Transverse colon (tissue), 4 donors: ENCODE measurements at regions not wholly inside any gene's neighbourhood (a gene's known extent, or its start where the extent isn't known, plus 50 kb on each side); places are given as distances from the start of the nearest gene placed in this dataset.

Experiments
- DNase-seq: peaks from one replicate; pipeline ENCODE4 v3.0.0-alpha.2; 2019
- H3K27ac ChIP-seq, 4 donors: fragments of 200-600 bp; sonication (generic); 2 replicates each; pipeline ENCODE4 v1.5.1; 2016 to 2018; ENCODE audit warnings: inconsistent platforms in 4 of 4
- H3K27me3 ChIP-seq: fragments of 200-600 bp; sonication (generic); 2 replicates; pipeline ENCODE4 v1.5.1; 2017; ENCODE audit warnings: inconsistent platforms
- H3K36me3 ChIP-seq, 4 donors: fragments of 200-600 bp; sonication (generic); 2 replicates each; pipeline ENCODE4 v1.5.1; 2017 to 2019; ENCODE audit warnings: inconsistent platforms in 4 of 4
- H3K4me1 ChIP-seq, 4 donors: fragments of 200-600 bp; sonication (generic); 2 replicates each; pipeline ENCODE4 v1.5.1; 2017 to 2020; ENCODE audit warnings: inconsistent platforms in 4 of 4
- H3K4me3 ChIP-seq, 4 donors: fragments of 200-600 bp; sonication (generic); 1 replicate in 1 of 4; 2 replicates in 3 of 4; pipeline versions ENCODE4 v1.5.1 to v1.6.1; 2017 to 2019; ENCODE audit warnings: inconsistent platforms in 4 of 4
- H3K9me3 ChIP-seq, 2 donors: fragments of 200-600 bp; sonication (generic); 2 replicates each; pipeline ENCODE4 v1.5.1; 2017 to 2019; ENCODE audit warnings: inconsistent platforms in 2 of 2
- CTCF ChIP-seq, 5 experiments: fragments of 200-600 bp in 3 of 5; fragments of 450-650 bp in 2 of 5; sonication (generic) in 3 of 5; IDR thresholded peaks; 1 replicate in 2 of 5; 2 replicates in 3 of 5; pipeline ENCODE4 v1.5.1; 2016 to 2017; ENCODE audit warnings: antibody characterized with exemption in 5 of 5, inconsistent platforms in 3 of 5, mild to moderate bottlenecking in 2 of 5, moderate library complexity in 1 of 5
- EP300 ChIP-seq: sonication (generic); formaldehyde crosslinking; IDR thresholded peaks from one replicate; pipeline ENCODE4 v1.6.1; 2017; ENCODE audit warnings: antibody characterized with exemption, low read depth
- POLR2A ChIP-seq: fragments of 450-650 bp; IDR thresholded peaks from one replicate; pipeline ENCODE4 v1.6.1; 2016; ENCODE audit warnings: antibody characterized with exemption, mild to moderate bottlenecking, moderate library complexity
- POLR2AphosphoS5 ChIP-seq, 3 donors: sonication (generic); formaldehyde crosslinking; IDR thresholded peaks; one replicate each; pipeline ENCODE4 v1.6.1; 2016; ENCODE audit warnings: antibody characterized with exemption in 3 of 3
- WGBS, 2 donors: methylation state at CpG; one replicate each; pipeline ENCODE4 v1.1.5; 2018; ENCODE audit warnings: low coverage in 1 of 2; 5-methylcytosine and 5-hydroxymethylcytosine counted together
- in situ Hi-C, 4 donors: fragments of 200-750 bp; cut with MboI; loops; one replicate each; pipeline versions ENCODE4 v1.15.0 to v1.15.1; 2017; ENCODE audit warnings: low sequenced_read_pairs in 3 of 4, low pct_ligation_motif_present in 1 of 4, low pct_unique_long_range_greater_than_20kb in 1 of 4
- intact Hi-C: fragments of 100-400 bp; cut with DNase I; formaldehyde crosslinking; loops from one replicate; pipeline ENCODE4 v1.15.1; 2023; ENCODE audit warnings: low total_unique reads

- WGBS, 2 donors, result 47 to 60% methylated on average over 1 to 3 of the region's 5 CpGs
- no peak overlapping the region for H3K27ac ChIP-seq
- no peaks in the 10 kb centered on the region for H3K4me1 ChIP-seq
- H3K4me3 ChIP-seq, result no peak overlapping the region
- H3K9me3 ChIP-seq, result no peaks in the 10 kb centered on the region
- intact Hi-C loops (no loop called here), in situ Hi-C loops (no loop called here)
- no peaks in the 10 kb centered on the region for H3K36me3 ChIP-seq
- no peak for DNase-seq
- TF ChIP-seq POLR2AphosphoS5 (IDR thresholded peaks at IDR 0.05), result no peak
- no peak for TF ChIP-seq EP300
- no peak for TF ChIP-seq CTCF (IDR thresholded peaks at IDR 0.05)
- no peak for TF ChIP-seq POLR2A
- no peaks in the 10 kb centered on the region for H3K27me3 ChIP-seq
Measured at GRCh38 chr5:2507611-2508010, 243.9 kb downstream of the IRX2 start.

- Histone ChIP-seq H3K27me3 (no peaks in the 10 kb centered on the region), H3K4me1 (no peaks in the 10 kb centered on the region), H3K9me3 (no peaks in the 10 kb centered on the region), H3K4me3 (no peak overlapping the region), H3K27ac (no peak overlapping the region), H3K36me3 (no peaks in the 10 kb centered on the region)
- WGBS, 2 donors, result 74 to 87% methylated on average over 4 to 5 of the region's 7 CpGs
- intact Hi-C loops (no loop called here), in situ Hi-C loops (no loop called here)
- TF ChIP-seq EP300 (no peak), POLR2A (no peak), CTCF (IDR thresholded peaks at IDR 0.05) (no peak), POLR2AphosphoS5 (IDR thresholded peaks at IDR 0.05) (no peak)
- DNase-seq, result no peak
Measured at GRCh38 chr5:2506603-2507002, 244.9 kb downstream of the IRX2 start.

- no peaks in the 10 kb centered on the region for H3K36me3 ChIP-seq
- no peak overlapping the region for H3K4me3 ChIP-seq
- H3K27ac ChIP-seq, result no peak overlapping the region
- H3K9me3 ChIP-seq, result no peaks in the 10 kb centered on the region
- H3K4me1 ChIP-seq, result no peaks in the 10 kb centered on the region
- no peak for DNase-seq
- TF ChIP-seq POLR2A (no peak), POLR2AphosphoS5 (IDR thresholded peaks at IDR 0.05) (no peak), CTCF (IDR thresholded peaks at IDR 0.05) (no peak), EP300 (no peak)
- in situ Hi-C loops, result no loop called here
- intact Hi-C loops, result no loop called here
- WGBS, 2 donors, result 80 to 85% methylated on average over 4 to 10 of the region's 10 CpGs
- H3K27me3 ChIP-seq, result no peaks in the 10 kb centered on the region
Measured at GRCh38 chr5:2505217-2505616, 246.3 kb downstream of the IRX2 start.

- Histone ChIP-seq H3K27me3 (no peaks in the 10 kb centered on the region), H3K4me1 (no peaks in the 10 kb centered on the region), H3K4me3 (no peak overlapping the region), H3K9me3 (peaks cover 0 to 5% of the 10 kb centered on the region in 2 donors), H3K27ac (no peak overlapping the region), H3K36me3 (no peaks in the 10 kb centered on the region)
- TF ChIP-seq CTCF (IDR thresholded peaks at IDR 0.05) (no peak), POLR2AphosphoS5 (IDR thresholded peaks at IDR 0.05) (no peak), POLR2A (no peak), EP300 (no peak)
- intact Hi-C loops, result no loop called here
- DNase-seq, result no peak
- in situ Hi-C loops, result no loop called here
- WGBS, 2 donors, result 65% methylated on average over 5 of the region's 6 CpGs; no CpG with 5 or more reads in 1 of the 2 donors
Measured at GRCh38 chr5:2502970-2503594, 248.4 kb downstream of the IRX2 start.
